HL-60 (cell line): ENCODE measurements at regions not wholly inside any gene's neighbourhood (a gene's known extent, or its start where the extent isn't known, plus 50 kb on each side); places are given as distances from the start of the nearest gene placed in this dataset.

ENCODE experiments used
- GABPA ChIP-seq: IDR thresholded peaks from 2 replicates; pipeline ENCODE4 v1.6.1; 2012; ENCODE audit warnings: low read depth
- POLR2AphosphoS5 ChIP-seq: IDR thresholded peaks from 2 replicates; pipeline ENCODE4 v1.6.1; 2012; ENCODE audit warnings: low read depth
- TF ChIP-seq, protein P1 (sequence below): IDR thresholded peaks from one replicate; pipeline ENCODE4 v1.5.1; 2011; ENCODE audit warnings: low read length, control low read depth, inconsistent platforms; ENCODE audit not compliant: insufficient read depth
- TF ChIP-seq, protein P2 (sequence below): IDR thresholded peaks from 2 replicates; pipeline ENCODE4 v1.6.1; 2012; ENCODE audit warnings: low read depth; ENCODE audit not compliant: insufficient replicate concordance

DNA sequence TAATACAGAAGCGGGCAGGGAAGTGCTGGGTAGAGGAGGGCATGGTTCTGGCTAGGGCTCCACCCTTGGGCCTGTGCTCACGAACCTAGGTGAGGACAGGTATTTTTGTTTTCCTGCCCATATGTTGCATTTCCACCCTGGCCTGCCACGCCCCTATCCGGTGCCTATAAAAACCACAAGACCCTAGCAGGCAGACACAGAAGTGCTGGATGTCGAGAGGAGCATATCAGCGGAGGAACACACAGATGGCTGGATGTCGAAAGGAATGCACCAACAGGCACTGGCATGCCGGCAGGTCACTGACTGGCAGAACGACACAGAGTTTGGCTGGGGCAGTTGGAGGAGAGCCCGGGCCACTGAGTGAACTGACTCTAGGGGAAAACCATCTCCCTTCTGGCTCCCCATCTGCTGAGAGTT is 316.6 kb upstream of the BOD1L1 start:
- TF ChIP-seq, protein P1, sequence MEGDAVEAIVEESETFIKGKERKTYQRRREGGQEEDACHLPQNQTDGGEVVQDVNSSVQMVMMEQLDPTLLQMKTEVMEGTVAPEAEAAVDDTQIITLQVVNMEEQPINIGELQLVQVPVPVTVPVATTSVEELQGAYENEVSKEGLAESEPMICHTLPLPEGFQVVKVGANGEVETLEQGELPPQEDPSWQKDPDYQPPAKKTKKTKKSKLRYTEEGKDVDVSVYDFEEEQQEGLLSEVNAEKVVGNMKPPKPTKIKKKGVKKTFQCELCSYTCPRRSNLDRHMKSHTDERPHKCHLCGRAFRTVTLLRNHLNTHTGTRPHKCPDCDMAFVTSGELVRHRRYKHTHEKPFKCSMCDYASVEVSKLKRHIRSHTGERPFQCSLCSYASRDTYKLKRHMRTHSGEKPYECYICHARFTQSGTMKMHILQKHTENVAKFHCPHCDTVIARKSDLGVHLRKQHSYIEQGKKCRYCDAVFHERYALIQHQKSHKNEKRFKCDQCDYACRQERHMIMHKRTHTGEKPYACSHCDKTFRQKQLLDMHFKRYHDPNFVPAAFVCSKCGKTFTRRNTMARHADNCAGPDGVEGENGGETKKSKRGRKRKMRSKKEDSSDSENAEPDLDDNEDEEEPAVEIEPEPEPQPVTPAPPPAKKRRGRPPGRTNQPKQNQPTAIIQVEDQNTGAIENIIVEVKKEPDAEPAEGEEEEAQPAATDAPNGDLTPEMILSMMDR = no peak
- TF ChIP-seq POLR2AphosphoS5 (no peak), GABPA (no peak)
- TF ChIP-seq, protein P2, sequence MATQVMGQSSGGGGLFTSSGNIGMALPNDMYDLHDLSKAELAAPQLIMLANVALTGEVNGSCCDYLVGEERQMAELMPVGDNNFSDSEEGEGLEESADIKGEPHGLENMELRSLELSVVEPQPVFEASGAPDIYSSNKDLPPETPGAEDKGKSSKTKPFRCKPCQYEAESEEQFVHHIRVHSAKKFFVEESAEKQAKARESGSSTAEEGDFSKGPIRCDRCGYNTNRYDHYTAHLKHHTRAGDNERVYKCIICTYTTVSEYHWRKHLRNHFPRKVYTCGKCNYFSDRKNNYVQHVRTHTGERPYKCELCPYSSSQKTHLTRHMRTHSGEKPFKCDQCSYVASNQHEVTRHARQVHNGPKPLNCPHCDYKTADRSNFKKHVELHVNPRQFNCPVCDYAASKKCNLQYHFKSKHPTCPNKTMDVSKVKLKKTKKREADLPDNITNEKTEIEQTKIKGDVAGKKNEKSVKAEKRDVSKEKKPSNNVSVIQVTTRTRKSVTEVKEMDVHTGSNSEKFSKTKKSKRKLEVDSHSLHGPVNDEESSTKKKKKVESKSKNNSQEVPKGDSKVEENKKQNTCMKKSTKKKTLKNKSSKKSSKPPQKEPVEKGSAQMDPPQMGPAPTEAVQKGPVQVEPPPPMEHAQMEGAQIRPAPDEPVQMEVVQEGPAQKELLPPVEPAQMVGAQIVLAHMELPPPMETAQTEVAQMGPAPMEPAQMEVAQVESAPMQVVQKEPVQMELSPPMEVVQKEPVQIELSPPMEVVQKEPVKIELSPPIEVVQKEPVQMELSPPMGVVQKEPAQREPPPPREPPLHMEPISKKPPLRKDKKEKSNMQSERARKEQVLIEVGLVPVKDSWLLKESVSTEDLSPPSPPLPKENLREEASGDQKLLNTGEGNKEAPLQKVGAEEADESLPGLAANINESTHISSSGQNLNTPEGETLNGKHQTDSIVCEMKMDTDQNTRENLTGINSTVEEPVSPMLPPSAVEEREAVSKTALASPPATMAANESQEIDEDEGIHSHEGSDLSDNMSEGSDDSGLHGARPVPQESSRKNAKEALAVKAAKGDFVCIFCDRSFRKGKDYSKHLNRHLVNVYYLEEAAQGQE = no peak
